Adrenal gland (tissue), 5 donors: ENCODE measurements at regions not wholly inside any gene's neighbourhood (a gene's known extent, or its start where the extent isn't known, plus 50 kb on each side); places are given as distances from the start of the nearest gene placed in this dataset.
A peak's percentile ranks its signal among the peaks of the same experiment; 100 is the strongest.

Experiments used
- POLR2A ChIP-seq, 2 donors: fragments of 450-650 bp; IDR thresholded peaks; one replicate each; pipeline ENCODE4 v1.6.1; 2017; ENCODE audit warnings: antibody characterized with exemption in 2 of 2, mild to moderate bottlenecking in 2 of 2, moderate library complexity in 1 of 2
- TF ChIP-seq, protein P1 (sequence below), 6 experiments: fragments of 450-650 bp in 4 of 6; fragments of 200-600 bp in 2 of 6; sonication (generic) in 1 of 6; IDR thresholded peaks; 1 replicate in 5 of 6; 2 replicates in 1 of 6; pipeline versions ENCODE4 v1.5.1 to v1.8.0; 2016 to 2021; ENCODE audit warnings: antibody characterized with exemption in 6 of 6, mild to moderate bottlenecking in 2 of 6, moderate library complexity in 1 of 6
- donor health status: DM: no; HTN: no; CAD: no.

DNA sequence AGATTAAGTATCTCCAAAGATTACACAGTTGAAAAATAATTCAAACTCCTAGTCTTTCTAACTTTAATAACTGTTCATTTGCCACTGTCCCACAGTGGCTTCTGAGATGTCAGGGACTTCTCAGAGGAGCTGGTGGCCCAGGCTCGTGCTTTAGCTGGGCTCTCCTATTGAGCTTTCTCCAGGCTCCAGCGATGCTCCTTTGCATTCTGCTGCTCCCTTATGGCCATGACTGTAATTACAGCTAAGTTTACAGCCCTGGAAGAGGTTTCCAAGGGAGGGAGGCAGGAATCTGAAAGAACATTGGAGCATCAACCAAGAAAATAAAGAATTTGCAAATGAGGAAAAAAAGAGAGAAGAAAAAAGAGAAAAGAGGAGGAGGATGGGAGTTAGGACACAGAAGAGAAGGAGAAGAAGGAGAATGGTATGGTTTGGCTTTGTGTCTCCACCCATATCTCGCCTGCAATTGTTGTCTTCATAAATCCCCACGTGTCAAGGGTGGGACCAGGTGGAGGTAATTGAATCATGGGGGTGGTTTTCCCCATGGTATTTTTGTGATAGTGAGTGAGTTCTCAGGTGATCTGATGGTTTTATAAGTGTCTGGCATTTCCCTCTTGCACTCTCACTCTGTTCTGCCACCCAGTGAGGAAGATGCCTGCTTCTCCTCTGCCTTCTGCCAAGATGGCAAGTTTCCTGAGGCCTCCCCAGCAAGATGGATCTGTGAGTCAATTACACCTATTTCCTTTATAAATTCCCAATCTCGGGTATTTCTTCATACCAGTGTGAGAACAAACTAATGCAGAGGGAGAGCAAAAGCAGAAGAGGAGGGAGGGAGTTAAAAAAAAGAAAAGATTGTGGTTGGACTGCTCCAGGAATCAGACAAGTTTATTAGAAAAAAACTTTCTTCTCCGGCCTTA is 857.0 kb downstream of the KCNA4 start:
- TF ChIP-seq, protein P1, sequence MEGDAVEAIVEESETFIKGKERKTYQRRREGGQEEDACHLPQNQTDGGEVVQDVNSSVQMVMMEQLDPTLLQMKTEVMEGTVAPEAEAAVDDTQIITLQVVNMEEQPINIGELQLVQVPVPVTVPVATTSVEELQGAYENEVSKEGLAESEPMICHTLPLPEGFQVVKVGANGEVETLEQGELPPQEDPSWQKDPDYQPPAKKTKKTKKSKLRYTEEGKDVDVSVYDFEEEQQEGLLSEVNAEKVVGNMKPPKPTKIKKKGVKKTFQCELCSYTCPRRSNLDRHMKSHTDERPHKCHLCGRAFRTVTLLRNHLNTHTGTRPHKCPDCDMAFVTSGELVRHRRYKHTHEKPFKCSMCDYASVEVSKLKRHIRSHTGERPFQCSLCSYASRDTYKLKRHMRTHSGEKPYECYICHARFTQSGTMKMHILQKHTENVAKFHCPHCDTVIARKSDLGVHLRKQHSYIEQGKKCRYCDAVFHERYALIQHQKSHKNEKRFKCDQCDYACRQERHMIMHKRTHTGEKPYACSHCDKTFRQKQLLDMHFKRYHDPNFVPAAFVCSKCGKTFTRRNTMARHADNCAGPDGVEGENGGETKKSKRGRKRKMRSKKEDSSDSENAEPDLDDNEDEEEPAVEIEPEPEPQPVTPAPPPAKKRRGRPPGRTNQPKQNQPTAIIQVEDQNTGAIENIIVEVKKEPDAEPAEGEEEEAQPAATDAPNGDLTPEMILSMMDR (IDR thresholded peaks at IDR 0.05): peak; percentile 26 to 56 (median 44)
- no peak for TF ChIP-seq POLR2A (IDR thresholded peaks at IDR 0.05)
